SU-DHL-6 (cell line): ENCODE measurements at regions not wholly inside any gene's neighbourhood (a gene's known extent, or its start where the extent isn't known, plus 50 kb on each side); places are given as distances from the start of the nearest gene placed in this dataset.

Experiments
- H2AFZ ChIP-seq: fragments of 200-600 bp; sonication (generic); 2 replicates; pipeline ENCODE4 v1.6.1; 2014; ENCODE audit warnings: low read depth, mild to moderate bottlenecking, moderate library complexity, mixed read lengths, antibody characterized with exemption, low read length; ENCODE audit not compliant: severe bottlenecking
- H3F3A ChIP-seq: fragments of 200-600 bp; shearing (Covaris generic); 2 replicates; pipeline ENCODE4 v1.6.0; 2016; ENCODE audit warnings: antibody characterized with exemption, mild to moderate bottlenecking; ENCODE audit not compliant: insufficient read depth
- H3K27ac ChIP-seq: fragments of 200-600 bp; sonication (generic); 2 replicates; pipeline ENCODE4 v1.5.1; 2016; ENCODE audit warnings: low read depth, mild to moderate bottlenecking, low read length, moderate library complexity, mixed read lengths
- H3K27me3 ChIP-seq: fragments of 200-600 bp; sonication (generic), shearing (Covaris generic); 2 replicates; pipeline ENCODE4 v1.6.0; 2014; ENCODE audit warnings: mild to moderate bottlenecking, low read length
- H3K36me3 ChIP-seq: fragments of 200-600 bp; sonication (generic); 2 replicates; pipeline ENCODE4 v1.6.1; 2014; ENCODE audit warnings: mild to moderate bottlenecking, low read length, mixed read lengths
- H3K4me2 ChIP-seq: fragments of 300-600, 200-600 bp; shearing (Covaris generic), sonication (generic); 2 replicates; pipeline ENCODE4 v1.6.0; 2014; ENCODE audit warnings: low read length, low read depth, mild to moderate bottlenecking; ENCODE audit not compliant: poor library complexity, severe bottlenecking
- H3K4me3 ChIP-seq: fragments of 200-600 bp; sonication (generic); 2 replicates; pipeline ENCODE4 v1.5.1; 2014; ENCODE audit warnings: antibody characterized with exemption, low read length, mild to moderate bottlenecking, mixed read lengths; ENCODE audit not compliant: insufficient read depth, poor library complexity, severe bottlenecking
- H3K79me2 ChIP-seq: fragments of 200-600 bp; sonication (generic); 2 replicates; pipeline ENCODE4 v1.6.1; 2014; ENCODE audit warnings: mild to moderate bottlenecking, low read length, moderate library complexity; ENCODE audit not compliant: insufficient read depth
- H3K9ac ChIP-seq: fragments of 200-600 bp; sonication (generic); 2 replicates; pipeline ENCODE4 v1.7.0; 2014; ENCODE audit warnings: mild to moderate bottlenecking, low read length
- H3K9me2 ChIP-seq: fragments of 200-600 bp; sonication (generic); replicated peaks from 2 replicates; pipeline ENCODE4 v1.6.1; 2014; ENCODE audit warnings: low read length; ENCODE audit not compliant: insufficient read depth
- H3K9me3 ChIP-seq: fragments of 200-600 bp; sonication (generic); 2 replicates; pipeline ENCODE4 v1.6.1; 2014; ENCODE audit warnings: low read length, mixed read lengths; ENCODE audit not compliant: insufficient read depth
- H4K20me1 ChIP-seq: fragments of 200-600 bp; sonication (generic); 2 replicates; pipeline ENCODE4 v1.6.1; 2014; ENCODE audit warnings: low read depth, mild to moderate bottlenecking, antibody characterized with exemption, low read length, moderate library complexity, mixed read lengths
- EZH2phosphoT487 ChIP-seq: fragments of 200-600 bp; sonication (generic), shearing (Covaris generic); conservative IDR thresholded peaks from 2 replicates; pipeline ENCODE4 v1.6.1; 2018; ENCODE audit warnings: mild to moderate bottlenecking, antibody characterized with exemption, low read length, moderate library complexity, mixed read lengths
- TF ChIP-seq, protein P1 (sequence below): fragments of 200-600 bp; sonication (generic); IDR thresholded peaks from one replicate; pipeline ENCODE4 v1.5.1; 2017; ENCODE audit warnings: antibody characterized with exemption, mild to moderate bottlenecking, low read length, moderate library complexity; ENCODE audit not compliant: insufficient read depth, poor library complexity, severe bottlenecking

DNA sequence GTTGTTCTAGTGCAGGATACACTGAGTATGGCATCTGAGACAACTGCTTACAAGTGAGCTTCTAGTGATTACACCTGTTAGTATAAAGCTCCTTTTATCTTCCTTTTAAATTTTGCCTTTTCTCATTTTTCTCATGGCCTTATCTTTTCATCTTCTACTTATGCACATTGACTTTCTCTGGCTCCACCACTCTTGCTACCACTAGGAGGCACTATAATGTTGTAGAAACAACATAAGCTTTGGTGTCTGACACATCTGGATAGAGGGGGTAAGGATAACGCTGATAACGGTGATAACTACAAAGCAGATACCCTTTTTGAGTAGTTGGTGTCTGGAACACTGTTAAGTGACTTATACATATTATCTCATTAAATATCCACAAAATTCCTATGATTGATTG, 187.4 kb upstream of the TEX13C start:
- no peaks in the 10 kb centered on the region for H3K36me3 ChIP-seq
- TF ChIP-seq EZH2phosphoT487: no peak
- TF ChIP-seq, protein P1, sequence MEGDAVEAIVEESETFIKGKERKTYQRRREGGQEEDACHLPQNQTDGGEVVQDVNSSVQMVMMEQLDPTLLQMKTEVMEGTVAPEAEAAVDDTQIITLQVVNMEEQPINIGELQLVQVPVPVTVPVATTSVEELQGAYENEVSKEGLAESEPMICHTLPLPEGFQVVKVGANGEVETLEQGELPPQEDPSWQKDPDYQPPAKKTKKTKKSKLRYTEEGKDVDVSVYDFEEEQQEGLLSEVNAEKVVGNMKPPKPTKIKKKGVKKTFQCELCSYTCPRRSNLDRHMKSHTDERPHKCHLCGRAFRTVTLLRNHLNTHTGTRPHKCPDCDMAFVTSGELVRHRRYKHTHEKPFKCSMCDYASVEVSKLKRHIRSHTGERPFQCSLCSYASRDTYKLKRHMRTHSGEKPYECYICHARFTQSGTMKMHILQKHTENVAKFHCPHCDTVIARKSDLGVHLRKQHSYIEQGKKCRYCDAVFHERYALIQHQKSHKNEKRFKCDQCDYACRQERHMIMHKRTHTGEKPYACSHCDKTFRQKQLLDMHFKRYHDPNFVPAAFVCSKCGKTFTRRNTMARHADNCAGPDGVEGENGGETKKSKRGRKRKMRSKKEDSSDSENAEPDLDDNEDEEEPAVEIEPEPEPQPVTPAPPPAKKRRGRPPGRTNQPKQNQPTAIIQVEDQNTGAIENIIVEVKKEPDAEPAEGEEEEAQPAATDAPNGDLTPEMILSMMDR: peak; percentile 26
- no peak overlapping the region for H3K27ac ChIP-seq

DNA sequence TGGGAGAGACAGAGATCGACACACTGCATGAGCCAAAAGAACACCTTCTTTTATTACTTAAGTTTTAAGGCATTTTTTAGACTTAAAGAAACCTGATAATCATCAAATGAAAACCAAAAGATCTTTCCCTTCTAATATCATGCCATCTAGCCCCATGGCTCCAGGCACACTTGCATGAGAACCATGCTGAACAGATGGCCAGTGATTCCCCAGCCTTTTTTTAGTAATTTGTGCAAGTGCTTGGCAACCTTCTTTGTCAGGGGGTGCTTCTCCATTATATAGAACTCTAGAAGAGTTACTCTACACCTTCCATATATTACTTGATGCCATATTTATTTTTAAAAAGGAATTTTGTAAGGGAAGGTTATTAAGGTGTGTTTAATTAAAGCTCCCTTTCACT, 182.2 kb upstream of the TEX13C start:
- H4K20me1 ChIP-seq: no peaks in the 10 kb centered on the region
- no peaks in the 10 kb centered on the region for H3K27me3 ChIP-seq
- H3K79me2 ChIP-seq: no peaks in the 10 kb centered on the region
- H3K9ac ChIP-seq: no peak overlapping the region
- no peaks in the 10 kb centered on the region for H3F3A ChIP-seq
- no peaks in the 10 kb centered on the region for H3K9me3 ChIP-seq
- H3K4me2 ChIP-seq: no peak overlapping the region
- TF ChIP-seq, protein P1: no peak
- no peak for TF ChIP-seq EZH2phosphoT487
- H3K9me2 ChIP-seq: no peaks in the 10 kb centered on the region
- no peaks in the 10 kb centered on the region for H3K36me3 ChIP-seq
- no peak overlapping the region for H2AFZ ChIP-seq
- H3K27ac ChIP-seq: no peak overlapping the region
- H3K4me3 ChIP-seq: no peak overlapping the region

More for the DNA sequence above, 187.4 kb upstream of the TEX13C start:
- Histone ChIP-seq H2AFZ (no peak overlapping the region), H3F3A (no peaks in the 10 kb centered on the region), H3K79me2 (no peaks in the 10 kb centered on the region), H3K4me3 (no peak overlapping the region), H4K20me1 (no peaks in the 10 kb centered on the region), H3K27me3 (no peaks in the 10 kb centered on the region), H3K9me3 (no peaks in the 10 kb centered on the region), H3K9me2 (no peaks in the 10 kb centered on the region), H3K4me2 (no peak overlapping the region), H3K9ac (no peak overlapping the region)

DNA sequence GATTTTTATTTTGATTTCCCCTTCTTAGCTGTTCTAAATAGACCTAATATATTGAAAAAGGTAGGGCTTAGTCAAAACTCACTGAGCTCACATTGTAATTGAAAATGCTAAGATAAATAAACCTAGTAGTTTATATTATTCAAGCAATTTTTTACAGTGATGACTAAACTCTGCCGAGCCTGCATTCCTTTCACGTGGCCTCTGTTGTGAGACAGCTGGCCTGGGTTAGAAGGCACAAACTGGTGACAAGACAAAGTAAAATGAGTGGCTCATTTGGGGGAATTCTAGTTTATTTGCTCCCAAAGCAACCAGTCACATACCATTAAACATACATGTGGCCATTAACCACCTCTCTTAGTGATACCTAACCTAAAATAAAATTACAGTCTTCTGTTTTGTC, 169.4 kb upstream of the TEX13C start:
- no peak overlapping the region for H3K4me3 ChIP-seq
- H3K27me3 ChIP-seq: no peaks in the 10 kb centered on the region
- no peak overlapping the region for H2AFZ ChIP-seq
- H3K9me2 ChIP-seq: no peaks in the 10 kb centered on the region
- no peak overlapping the region for H3K27ac ChIP-seq
- no peaks in the 10 kb centered on the region for H3K79me2 ChIP-seq
- no peaks in the 10 kb centered on the region for H4K20me1 ChIP-seq
- no peaks in the 10 kb centered on the region for H3K9me3 ChIP-seq
- TF ChIP-seq EZH2phosphoT487: no peak
- TF ChIP-seq, protein P1: no peak
- no peak overlapping the region for H3K9ac ChIP-seq
- H3K36me3 ChIP-seq: no peaks in the 10 kb centered on the region
- H3F3A ChIP-seq: no peaks in the 10 kb centered on the region
- H3K4me2 ChIP-seq: no peak overlapping the region
